HL-60 (cell line): ENCODE measurements at regions not wholly inside any gene's neighbourhood (a gene's known extent, or its start where the extent isn't known, plus 50 kb on each side); places are given as distances from the start of the nearest gene placed in this dataset.

Source experiments
- POLR2AphosphoS5 ChIP-seq: IDR thresholded peaks from 2 replicates; pipeline ENCODE4 v1.6.1; 2012; ENCODE audit warnings: low read depth
- REST ChIP-seq: IDR thresholded peaks from 2 replicates; pipeline ENCODE4 v1.6.1; 2012; ENCODE audit warnings: low read depth; ENCODE audit not compliant: insufficient replicate concordance
- TF ChIP-seq, protein P1 (sequence below): IDR thresholded peaks from one replicate; pipeline ENCODE4 v1.5.1; 2011; ENCODE audit warnings: low read length, control low read depth, inconsistent platforms; ENCODE audit not compliant: insufficient read depth

GRCh38 chr2:89848763-89849368 lies 1157.4 kb downstream of the RPIA start:
- TF ChIP-seq, protein P1, sequence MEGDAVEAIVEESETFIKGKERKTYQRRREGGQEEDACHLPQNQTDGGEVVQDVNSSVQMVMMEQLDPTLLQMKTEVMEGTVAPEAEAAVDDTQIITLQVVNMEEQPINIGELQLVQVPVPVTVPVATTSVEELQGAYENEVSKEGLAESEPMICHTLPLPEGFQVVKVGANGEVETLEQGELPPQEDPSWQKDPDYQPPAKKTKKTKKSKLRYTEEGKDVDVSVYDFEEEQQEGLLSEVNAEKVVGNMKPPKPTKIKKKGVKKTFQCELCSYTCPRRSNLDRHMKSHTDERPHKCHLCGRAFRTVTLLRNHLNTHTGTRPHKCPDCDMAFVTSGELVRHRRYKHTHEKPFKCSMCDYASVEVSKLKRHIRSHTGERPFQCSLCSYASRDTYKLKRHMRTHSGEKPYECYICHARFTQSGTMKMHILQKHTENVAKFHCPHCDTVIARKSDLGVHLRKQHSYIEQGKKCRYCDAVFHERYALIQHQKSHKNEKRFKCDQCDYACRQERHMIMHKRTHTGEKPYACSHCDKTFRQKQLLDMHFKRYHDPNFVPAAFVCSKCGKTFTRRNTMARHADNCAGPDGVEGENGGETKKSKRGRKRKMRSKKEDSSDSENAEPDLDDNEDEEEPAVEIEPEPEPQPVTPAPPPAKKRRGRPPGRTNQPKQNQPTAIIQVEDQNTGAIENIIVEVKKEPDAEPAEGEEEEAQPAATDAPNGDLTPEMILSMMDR: no peak
- no peak for TF ChIP-seq REST
- no peak for TF ChIP-seq POLR2AphosphoS5
